IPS-15b (cell line): ENCODE measurements at regions not wholly inside any gene's neighbourhood (a gene's known extent, or its start where the extent isn't known, plus 50 kb on each side); places are given as distances from the start of the nearest gene placed in this dataset.

ENCODE experiments used
- H3K27me3 ChIP-seq: one replicate; pipeline ENCODE4 v1.6.1; 2013; ENCODE audit warnings: low read length; ENCODE audit not compliant: control insufficient read depth, insufficient read depth
- H3K36me3 ChIP-seq: one replicate; pipeline ENCODE4 v1.6.1; 2013; ENCODE audit warnings: low read length; ENCODE audit not compliant: control insufficient read depth, insufficient read depth
- H3K4me1 ChIP-seq: one replicate; pipeline ENCODE4 v1.6.1; 2013; ENCODE audit warnings: mild to moderate bottlenecking, low read length; ENCODE audit not compliant: control insufficient read depth, insufficient read depth
- H3K4me3 ChIP-seq: one replicate; pipeline ENCODE4 v1.5.1; 2013; ENCODE audit warnings: low read depth, low read length
- H3K9ac ChIP-seq: one replicate; pipeline ENCODE4 v1.6.1; 2013; ENCODE audit warnings: low read depth, mild to moderate bottlenecking, low read length
- H3K9me3 ChIP-seq: one replicate; pipeline ENCODE4 v1.6.1; 2013; ENCODE audit warnings: mild to moderate bottlenecking, low read length; ENCODE audit not compliant: control insufficient read depth, insufficient read depth

- H3K4me3 ChIP-seq = no peak overlapping the region
- no peaks in the 10 kb centered on the region for H3K27me3 ChIP-seq
- no peaks in the 10 kb centered on the region for H3K9me3 ChIP-seq
- no peak overlapping the region for H3K9ac ChIP-seq
- no peaks in the 10 kb centered on the region for H3K4me1 ChIP-seq
- H3K36me3 ChIP-seq = no peaks in the 10 kb centered on the region
Observed at GRCh38 chr17:51391982-51392654, 131.8 kb downstream of the UTP18 start.

GRCh38 chr17:51395621-51396020 is 135.3 kb downstream of the UTP18 start:
- no peak overlapping the region for H3K4me3 ChIP-seq
- no peaks in the 10 kb centered on the region for H3K4me1 ChIP-seq
- H3K27me3 ChIP-seq = no peaks in the 10 kb centered on the region
- H3K36me3 ChIP-seq = no peaks in the 10 kb centered on the region
- H3K9ac ChIP-seq = no peak overlapping the region
- H3K9me3 ChIP-seq = no peaks in the 10 kb centered on the region

- Histone ChIP-seq H3K36me3 (no peaks in the 10 kb centered on the region), H3K4me3 (no peak overlapping the region), H3K9me3 (no peaks in the 10 kb centered on the region), H3K9ac (no peak overlapping the region), H3K27me3 (no peaks in the 10 kb centered on the region), H3K4me1 (no peaks in the 10 kb centered on the region)
Observed at GRCh38 chr17:51397361-51398127, 137.2 kb downstream of the UTP18 start.

- H3K4me3 ChIP-seq = no peak overlapping the region
- no peaks in the 10 kb centered on the region for H3K36me3 ChIP-seq
- H3K27me3 ChIP-seq = no peaks in the 10 kb centered on the region
Observed at GRCh38 chr17:51398128-51398525, 137.8 kb downstream of the UTP18 start.

GRCh38 chr17:51398687-51399086 is 138.3 kb downstream of the UTP18 start:
- Histone ChIP-seq H3K36me3 (no peaks in the 10 kb centered on the region), H3K9ac (no peak overlapping the region), H3K4me3 (no peak overlapping the region), H3K4me1 (no peaks in the 10 kb centered on the region), H3K9me3 (no peaks in the 10 kb centered on the region), H3K27me3 (no peaks in the 10 kb centered on the region)

More at GRCh38 chr17:51398128-51398525, 137.8 kb downstream of the UTP18 start:
- no peaks in the 10 kb centered on the region for H3K9me3 ChIP-seq
- no peak overlapping the region for H3K9ac ChIP-seq
- H3K4me1 ChIP-seq = no peaks in the 10 kb centered on the region

GRCh38 chr17:51401279-51401678 is 140.9 kb downstream of the UTP18 start:
- H3K4me3 ChIP-seq = no peak overlapping the region
- no peaks in the 10 kb centered on the region for H3K27me3 ChIP-seq
- H3K9me3 ChIP-seq = no peaks in the 10 kb centered on the region
- no peak overlapping the region for H3K9ac ChIP-seq
- no peaks in the 10 kb centered on the region for H3K4me1 ChIP-seq
- no peaks in the 10 kb centered on the region for H3K36me3 ChIP-seq

GRCh38 chr17:51402899-51403298 is 142.6 kb downstream of the UTP18 start:
- Histone ChIP-seq H3K9ac (no peak overlapping the region), H3K4me3 (no peak overlapping the region), H3K36me3 (no peaks in the 10 kb centered on the region), H3K27me3 (no peaks in the 10 kb centered on the region), H3K9me3 (no peaks in the 10 kb centered on the region), H3K4me1 (no peaks in the 10 kb centered on the region)

- no peaks in the 10 kb centered on the region for H3K27me3 ChIP-seq
- no peaks in the 10 kb centered on the region for H3K36me3 ChIP-seq
- H3K4me3 ChIP-seq = no peak overlapping the region
- no peaks in the 10 kb centered on the region for H3K9me3 ChIP-seq
- H3K4me1 ChIP-seq = no peaks in the 10 kb centered on the region
- H3K9ac ChIP-seq = no peak overlapping the region
Observed at GRCh38 chr17:51407576-51407975, 147.2 kb downstream of the UTP18 start.

GRCh38 chr17:51419476-51419875 is 159.1 kb downstream of the UTP18 start:
- Histone ChIP-seq H3K4me3 (no peak overlapping the region), H3K36me3 (no peaks in the 10 kb centered on the region), H3K9me3 (no peaks in the 10 kb centered on the region), H3K27me3 (no peaks in the 10 kb centered on the region), H3K4me1 (peaks cover 9% of the 10 kb centered on the region), H3K9ac (no peak overlapping the region)

GRCh38 chr17:51421525-51421924 is 161.2 kb downstream of the UTP18 start:
- peaks cover 9% of the 10 kb centered on the region for H3K4me1 ChIP-seq
- H3K36me3 ChIP-seq = no peaks in the 10 kb centered on the region
- no peaks in the 10 kb centered on the region for H3K27me3 ChIP-seq
- no peaks in the 10 kb centered on the region for H3K9me3 ChIP-seq
- no peak overlapping the region for H3K4me3 ChIP-seq
- no peak overlapping the region for H3K9ac ChIP-seq

- Histone ChIP-seq H3K4me3 (no peak overlapping the region), H3K27me3 (no peaks in the 10 kb centered on the region), H3K9ac (no peak overlapping the region), H3K36me3 (no peaks in the 10 kb centered on the region), H3K9me3 (no peaks in the 10 kb centered on the region), H3K4me1 (peaks cover 9% of the 10 kb centered on the region)
Observed at GRCh38 chr17:51422634-51423033, 162.3 kb downstream of the UTP18 start.
